NK-92 (cell line): ENCODE measurements at regions not wholly inside any gene's neighbourhood (a gene's known extent, or its start where the extent isn't known, plus 50 kb on each side); places are given as distances from the start of the nearest gene placed in this dataset.
"Not testable (repeated sequence)": the region's sequence is repeated elsewhere in the genome, so short reads cannot be mapped to it uniquely, and the experiment has no call there.

Source experiments
- DNase-seq: peaks from one replicate; lab custom pipeline; 2025; ENCODE audit not compliant: unreplicated experiment; lab: John Stamatoyannopoulos, UW

DNA sequence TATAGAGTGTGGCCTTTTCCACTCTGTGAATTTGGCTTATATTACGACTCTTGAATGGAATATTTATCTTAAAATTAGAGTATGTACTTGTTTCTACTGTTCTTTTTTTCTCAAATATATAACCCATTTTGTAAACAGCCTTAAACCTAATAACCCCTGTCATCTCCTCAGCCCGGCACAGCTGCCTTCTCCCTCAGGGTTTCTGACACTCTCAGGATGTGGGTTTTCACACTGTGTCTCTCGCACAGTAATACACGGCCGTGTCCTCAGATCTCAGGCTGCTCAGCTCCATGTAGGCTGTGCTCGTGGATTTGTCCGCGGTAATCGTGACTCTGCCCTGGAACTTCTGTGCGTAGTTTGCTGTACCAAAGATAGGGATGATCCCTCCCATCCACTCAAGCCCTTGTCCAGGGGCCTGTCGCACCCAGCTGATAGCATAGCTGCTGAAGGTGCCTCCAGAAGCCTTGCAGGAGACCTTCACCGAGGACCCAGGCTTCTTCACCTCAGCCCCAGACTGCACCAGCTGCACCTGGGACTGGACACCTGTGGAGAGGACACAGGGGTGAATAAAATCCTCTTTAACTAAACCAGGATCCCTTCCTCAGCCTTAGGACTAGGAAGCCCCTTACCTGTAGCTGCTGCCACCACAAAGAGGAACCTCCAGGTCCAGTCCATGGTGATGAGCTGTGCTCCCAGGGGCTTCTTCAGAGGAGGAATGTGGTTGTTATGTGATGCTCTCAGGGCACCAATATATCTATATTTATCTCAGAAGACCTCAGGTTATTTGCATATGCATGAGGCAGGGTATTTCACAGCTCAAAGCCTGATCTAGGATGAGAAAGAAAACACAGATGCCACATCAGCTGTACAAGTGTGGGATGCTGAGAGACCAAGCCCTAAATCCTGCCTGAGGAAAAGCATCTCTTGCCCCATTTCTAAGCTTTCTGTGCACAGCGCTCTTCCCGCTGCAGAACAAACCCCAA lies 1188.4 kb downstream of the TMEM121 start:
- DNase-seq = not testable (repeated sequence)

DNA sequence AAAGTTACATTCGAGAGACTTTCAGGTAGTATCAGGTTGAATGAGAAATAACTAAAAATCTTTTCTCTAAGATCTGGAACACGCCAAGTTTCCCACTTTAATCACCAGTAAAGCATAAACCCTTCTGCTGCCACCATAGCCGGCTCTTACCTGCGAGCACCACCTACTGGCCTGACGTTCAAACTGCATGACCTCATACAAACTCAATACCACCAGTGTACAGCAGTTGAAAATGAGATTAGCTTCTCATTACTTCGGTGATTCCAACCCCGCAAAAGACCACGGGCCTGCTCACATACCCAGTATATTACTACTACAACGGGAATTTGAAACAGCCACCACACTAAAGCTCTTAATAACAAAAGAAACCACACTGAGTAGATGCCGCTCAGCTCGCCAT lies 1191.2 kb downstream of the TMEM121 start:
- DNase-seq = not testable (repeated sequence)

DNA sequence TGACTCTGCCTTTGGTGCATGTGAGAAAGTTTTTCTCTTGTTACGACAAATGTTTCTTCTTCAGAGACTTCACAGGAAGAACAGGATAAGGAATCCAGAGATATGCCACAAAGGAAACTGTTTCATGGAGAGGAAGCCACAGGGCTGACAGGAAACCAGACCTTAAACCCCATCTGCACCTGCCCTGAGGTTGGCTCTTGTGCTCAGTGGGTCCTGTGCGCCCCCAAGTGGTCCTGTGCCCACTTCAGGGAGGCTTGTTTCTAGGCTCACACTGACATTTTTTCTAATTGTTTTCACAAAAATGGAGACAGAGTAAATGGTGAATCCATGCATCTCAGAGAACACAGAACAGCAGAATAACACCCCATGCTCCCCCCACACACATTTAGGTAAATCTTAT lies 1193.5 kb downstream of the TMEM121 start:
- not testable (repeated sequence) for DNase-seq

- DNase-seq = not testable (repeated sequence)
Measured at GRCh38 chr14:106721926-106722325, 1195.5 kb downstream of the TMEM121 start.

- not testable (repeated sequence) for DNase-seq
Measured at GRCh38 chr14:106722813-106723687, 1196.7 kb downstream of the TMEM121 start.

- DNase-seq = not testable (repeated sequence)
Measured at GRCh38 chr14:106727962-106728361, 1201.6 kb downstream of the TMEM121 start.

- DNase-seq = no peak
Measured at GRCh38 chr14:106728611-106729010, 1202.2 kb downstream of the TMEM121 start.

- DNase-seq = no peak
Measured at GRCh38 chr14:106729551-106729950, 1203.2 kb downstream of the TMEM121 start.

- no peak for DNase-seq
Measured at GRCh38 chr14:106733771-106734170, 1207.4 kb downstream of the TMEM121 start.

- no peak for DNase-seq
Measured at GRCh38 chr14:106737021-106737420, 1210.6 kb downstream of the TMEM121 start.

- no peak for DNase-seq
Measured at GRCh38 chr14:106738075-106738474, 1211.7 kb downstream of the TMEM121 start.

DNA sequence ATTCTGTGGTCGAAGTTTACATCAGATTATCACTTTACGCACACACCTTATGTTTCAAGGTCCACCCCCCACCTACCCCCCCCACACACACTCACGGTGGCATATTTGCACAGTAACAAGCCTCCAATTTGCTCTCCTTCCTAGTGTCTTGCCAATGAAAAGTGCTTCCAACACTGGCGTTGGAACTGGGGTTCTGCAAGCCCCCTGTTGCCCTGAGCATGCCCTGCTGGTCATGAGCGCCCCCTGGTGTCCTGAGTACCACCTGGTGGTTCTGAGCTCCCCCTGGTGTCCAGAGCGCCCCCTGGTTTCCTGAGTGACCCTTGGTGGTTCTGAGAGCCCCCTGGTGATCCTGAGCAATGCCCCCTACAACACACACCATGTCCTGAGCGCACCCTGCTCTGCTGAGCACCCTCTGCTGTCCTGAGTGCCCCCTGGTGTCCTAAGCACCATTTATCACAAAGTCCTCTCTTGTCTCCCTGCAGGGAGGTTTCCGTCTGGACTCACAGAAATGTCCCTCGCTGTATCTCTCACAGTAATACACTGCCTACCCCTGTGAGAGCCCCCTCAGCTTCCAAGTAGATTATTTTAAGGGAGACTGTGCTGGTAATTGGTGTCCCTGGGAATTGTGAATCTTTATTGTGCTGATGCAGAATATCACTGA lies 1212.3 kb downstream of the TMEM121 start:
- DNase-seq = not testable (repeated sequence)

DNA sequence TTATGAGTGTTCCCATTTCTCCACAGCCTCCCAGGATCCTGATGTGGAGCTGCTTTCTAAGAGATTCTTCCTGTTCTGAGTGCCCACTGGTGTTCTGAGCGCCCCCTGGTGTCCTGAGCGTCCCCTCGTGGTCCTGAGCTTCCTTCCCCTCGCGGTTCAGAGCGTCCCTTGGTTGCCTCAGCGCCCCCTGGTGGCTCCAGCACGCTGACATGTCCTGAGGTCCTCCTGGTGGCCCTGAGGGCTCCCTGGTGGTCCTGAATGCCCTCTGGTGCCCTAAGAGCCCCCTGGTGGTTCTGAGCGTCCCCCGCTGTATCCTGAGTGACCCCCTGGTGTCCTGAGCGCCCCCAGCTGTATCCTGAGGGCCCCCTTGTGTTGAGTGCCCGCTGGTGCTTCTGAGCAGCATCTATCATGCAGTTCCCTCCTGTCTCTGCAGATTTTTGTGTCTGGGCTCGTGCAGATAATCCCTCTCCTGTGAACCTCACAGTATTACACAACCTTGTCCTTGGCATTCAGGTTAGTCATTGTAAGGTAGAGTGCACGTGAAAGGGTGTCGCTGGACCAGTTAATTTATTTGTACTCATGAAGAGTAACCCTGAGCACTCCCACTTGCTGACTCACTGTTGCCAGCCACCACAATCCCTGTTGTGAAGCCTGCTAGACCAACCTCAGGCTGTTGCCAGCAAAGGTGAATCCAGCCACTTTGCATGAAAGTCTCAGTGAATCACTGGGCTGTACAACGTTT lies 1214.9 kb downstream of the TMEM121 start:
- not testable (repeated sequence) for DNase-seq

DNA sequence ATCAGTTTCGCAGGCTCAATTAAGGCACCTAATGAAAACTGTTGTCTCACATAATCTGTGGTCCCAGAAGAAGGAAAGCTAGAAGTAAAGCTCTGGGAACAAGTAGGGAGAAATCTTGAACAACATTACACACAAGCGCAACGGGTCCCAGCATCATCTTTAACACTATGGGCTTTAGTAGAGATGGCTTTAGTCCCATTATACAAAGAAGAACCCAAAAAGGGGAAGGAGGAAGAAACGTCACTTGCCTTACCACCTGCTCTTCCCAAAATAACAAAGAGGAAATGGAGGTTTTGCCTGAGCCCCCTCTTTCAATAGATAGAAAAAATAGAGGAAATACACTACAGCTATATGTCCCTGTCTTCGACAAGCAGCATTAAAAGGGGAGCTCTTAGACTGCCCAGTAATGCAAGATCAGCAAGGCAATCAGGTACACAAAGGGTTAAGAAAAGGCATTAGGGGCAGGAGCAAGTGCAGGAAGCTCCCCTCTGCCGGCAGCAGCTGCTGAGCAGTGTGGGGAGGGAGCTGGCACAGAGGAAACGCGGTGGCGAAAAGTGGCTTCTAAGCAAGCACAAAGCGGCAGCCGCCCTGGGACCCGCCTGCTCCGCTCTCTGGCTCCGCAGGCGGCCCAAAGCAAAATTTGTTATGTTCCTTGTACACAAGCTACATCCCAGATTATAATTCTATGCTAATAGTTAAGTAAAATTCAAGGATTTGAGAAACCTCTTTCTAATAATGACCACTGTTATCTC lies 1218.8 kb downstream of the TMEM121 start:
- not testable (repeated sequence) for DNase-seq

DNA sequence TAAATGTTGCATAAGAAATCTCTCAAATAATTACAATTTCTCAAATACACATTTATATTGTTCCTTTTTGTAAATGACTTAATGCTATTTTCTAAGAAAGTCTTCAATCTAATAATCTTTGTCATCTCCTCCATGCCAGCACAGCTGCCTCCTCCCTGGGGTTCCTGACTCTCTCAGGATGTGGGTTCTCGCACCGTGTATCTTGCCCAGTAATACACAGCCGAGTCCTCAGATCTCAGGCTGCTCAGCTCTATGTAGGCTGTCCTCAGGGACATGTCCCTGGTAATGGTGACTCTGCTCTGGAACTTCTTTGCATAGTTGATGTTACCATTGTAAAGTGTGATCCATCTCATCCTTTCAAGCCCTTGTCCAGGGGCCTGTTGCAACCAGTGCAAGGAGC lies 1223.7 kb downstream of the TMEM121 start:
- DNase-seq = not testable (repeated sequence)

DNA sequence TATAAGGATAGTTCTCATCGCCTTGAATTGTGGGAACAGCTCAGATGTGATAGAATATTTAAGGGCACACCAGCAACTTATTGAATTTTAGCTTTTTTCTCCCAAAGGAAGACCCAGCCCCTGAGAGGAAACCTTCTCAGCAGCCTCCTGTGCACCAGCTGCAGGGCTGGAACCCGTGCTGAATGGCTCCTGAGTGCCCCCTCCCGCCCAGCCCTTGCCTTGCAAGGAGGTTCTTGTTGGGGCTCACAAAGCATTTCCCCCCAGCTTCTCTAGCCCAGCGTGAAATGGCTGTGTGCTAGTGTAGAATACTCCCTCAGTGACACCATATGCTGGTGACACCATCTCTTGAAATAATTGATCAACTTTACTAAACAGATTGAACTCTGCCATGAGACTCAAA lies 1227.4 kb downstream of the TMEM121 start:
- not testable (repeated sequence) for DNase-seq

- not testable (repeated sequence) for DNase-seq
Measured at GRCh38 chr14:106757444-106757843, 1231.1 kb downstream of the TMEM121 start.

DNA sequence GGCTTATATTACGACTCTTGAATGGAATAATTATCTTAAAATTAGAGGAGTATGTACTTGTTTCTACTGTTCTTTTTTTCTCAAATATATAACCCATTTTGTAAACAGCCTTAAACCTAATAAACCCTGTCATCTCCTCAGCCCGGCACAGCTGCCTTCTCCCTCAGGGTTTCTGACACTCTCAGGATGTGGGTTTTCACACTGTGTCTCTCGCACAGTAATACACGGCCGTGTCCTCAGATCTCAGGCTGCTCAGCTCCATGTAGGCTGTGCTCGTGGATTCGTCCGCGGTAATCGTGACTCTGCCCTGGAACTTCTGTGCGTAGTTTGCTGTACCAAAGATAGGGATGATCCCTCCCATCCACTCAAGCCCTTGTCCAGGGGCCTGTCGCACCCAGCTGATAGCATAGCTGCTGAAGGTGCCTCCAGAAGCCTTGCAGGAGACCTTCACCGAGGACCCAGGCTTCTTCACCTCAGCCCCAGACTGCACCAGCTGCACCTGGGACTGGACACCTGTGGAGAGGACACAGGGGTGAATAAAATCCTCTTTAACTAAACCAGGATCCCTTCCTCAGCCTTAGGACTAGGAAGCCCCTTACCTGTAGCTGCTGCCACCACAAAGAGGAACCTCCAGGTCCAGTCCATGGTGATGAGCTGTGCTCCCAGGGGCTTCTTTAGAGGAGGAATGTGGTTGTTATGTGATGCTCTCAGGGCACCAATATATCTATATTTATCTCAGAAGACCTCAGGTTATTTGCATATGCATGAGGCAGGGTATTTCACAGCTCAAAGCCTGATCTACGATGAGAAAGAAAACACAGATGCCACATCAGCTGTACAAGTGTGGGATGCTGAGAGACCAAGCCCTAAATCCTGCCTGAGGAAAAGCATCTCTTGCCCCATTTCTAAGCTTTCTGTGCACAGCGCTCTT lies 1235.8 kb downstream of the TMEM121 start:
- not testable (repeated sequence) for DNase-seq
